ENCODE measurements at regions not wholly inside any gene's neighbourhood (a gene's known extent, or its start where the extent isn't known, plus 50 kb on each side); places are given as distances from the start of the nearest gene placed in this dataset.

DNA sequence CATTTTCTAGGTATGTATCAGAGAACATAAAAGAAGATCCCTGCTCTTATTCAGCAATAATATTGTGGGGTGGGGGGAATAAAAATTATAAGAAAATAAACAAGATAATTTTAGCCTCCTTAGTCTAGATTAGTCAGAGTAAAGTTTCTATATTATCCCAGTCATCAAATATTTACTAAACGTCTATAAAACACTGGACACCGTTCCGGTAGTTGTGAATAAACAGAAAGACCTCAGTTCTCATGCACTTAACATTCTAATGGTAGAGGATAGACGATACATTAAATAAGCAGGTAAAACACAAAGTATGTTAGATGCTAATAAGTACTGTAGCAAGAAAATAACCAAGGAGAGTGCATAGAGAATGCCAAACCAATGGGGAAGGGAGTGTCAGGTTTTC lies 425.0 kb downstream of the GBE1 start:
- TF ChIP-seq, protein P1, sequence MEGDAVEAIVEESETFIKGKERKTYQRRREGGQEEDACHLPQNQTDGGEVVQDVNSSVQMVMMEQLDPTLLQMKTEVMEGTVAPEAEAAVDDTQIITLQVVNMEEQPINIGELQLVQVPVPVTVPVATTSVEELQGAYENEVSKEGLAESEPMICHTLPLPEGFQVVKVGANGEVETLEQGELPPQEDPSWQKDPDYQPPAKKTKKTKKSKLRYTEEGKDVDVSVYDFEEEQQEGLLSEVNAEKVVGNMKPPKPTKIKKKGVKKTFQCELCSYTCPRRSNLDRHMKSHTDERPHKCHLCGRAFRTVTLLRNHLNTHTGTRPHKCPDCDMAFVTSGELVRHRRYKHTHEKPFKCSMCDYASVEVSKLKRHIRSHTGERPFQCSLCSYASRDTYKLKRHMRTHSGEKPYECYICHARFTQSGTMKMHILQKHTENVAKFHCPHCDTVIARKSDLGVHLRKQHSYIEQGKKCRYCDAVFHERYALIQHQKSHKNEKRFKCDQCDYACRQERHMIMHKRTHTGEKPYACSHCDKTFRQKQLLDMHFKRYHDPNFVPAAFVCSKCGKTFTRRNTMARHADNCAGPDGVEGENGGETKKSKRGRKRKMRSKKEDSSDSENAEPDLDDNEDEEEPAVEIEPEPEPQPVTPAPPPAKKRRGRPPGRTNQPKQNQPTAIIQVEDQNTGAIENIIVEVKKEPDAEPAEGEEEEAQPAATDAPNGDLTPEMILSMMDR (IDR thresholded peaks at IDR 0.05), result no peak
- TF ChIP-seq POLR2A (IDR thresholded peaks at IDR 0.05) (no peak), POLR2AphosphoS5 (IDR thresholded peaks at IDR 0.05) (no peak)

Measured in gastroesophageal sphincter (tissue), 3 donors.